ENCODE measurements at regions not wholly inside any gene's neighbourhood (a gene's known extent, or its start where the extent isn't known, plus 50 kb on each side); places are given as distances from the start of the nearest gene placed in this dataset.

DNA sequence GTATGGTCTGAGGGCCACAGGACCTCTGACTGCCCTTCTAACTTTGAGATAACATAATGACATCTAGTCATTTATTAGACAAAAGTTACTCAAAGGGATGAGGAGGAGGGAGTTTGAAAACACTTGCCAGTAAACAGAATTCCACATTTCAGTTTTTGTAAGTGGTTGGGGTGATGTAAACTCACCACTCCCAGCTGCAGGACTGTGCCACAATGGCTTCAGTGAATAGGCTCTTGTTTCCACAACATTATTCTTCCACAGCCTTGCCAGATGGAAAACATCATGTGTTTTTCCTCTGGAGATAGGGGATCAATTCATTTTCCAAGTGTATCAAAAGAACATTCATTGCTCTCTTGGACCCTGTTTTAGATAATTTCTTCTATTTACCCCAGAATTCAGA, 147.2 kb upstream of the BDNF start:
- H3K36me3 Mint-ChIP-seq (ENCODE audit: low read depth, unreplicated experiment): no peaks in the 10 kb centered on the region
- no peaks in the 10 kb centered on the region for H3K27me3 Mint-ChIP-seq (ENCODE audit: low read depth, unreplicated experiment)
- H3K36me3 ChIP-seq (ENCODE audit: insufficient read depth, low read length): no peaks in the 10 kb centered on the region
- H3K9me3 Mint-ChIP-seq (ENCODE audit: unreplicated experiment): peaks cover 5% of the 10 kb centered on the region
- H3K27me3 ChIP-seq (ENCODE audit: insufficient read depth, low read length): no peaks in the 10 kb centered on the region
- no peak overlapping the region for H3K27ac ChIP-seq (ENCODE audit: low read depth, low read length)
- H3K27ac Mint-ChIP-seq (ENCODE audit: unreplicated experiment): no peak overlapping the region
- no peak for FAIRE-seq
- no peak overlapping the region for H3K4me2 ChIP-seq (ENCODE audit: low read length)
- no peaks in the 10 kb centered on the region for H3K79me2 ChIP-seq (ENCODE audit: insufficient read depth, low read length)
- no peaks in the 10 kb centered on the region for H3K9me3 ChIP-seq (ENCODE audit: insufficient read depth, low read depth, low read length)
- H3K9ac ChIP-seq (ENCODE audit: low read length): no peak overlapping the region
- TF ChIP-seq EZH2 (IDR thresholded peaks at IDR 0.05; ENCODE audit: insufficient read depth, low read length) (no peak), CTCF (IDR thresholded peaks at IDR 0.05; ENCODE audit: insufficient read depth, low read depth, low read length) (no peak)
- peak overlapping the region; percentile 23 for H2AFZ ChIP-seq (ENCODE audit: low read depth, low read length)
- H4K20me1 ChIP-seq (ENCODE audit: insufficient read depth, low read length): no peaks in the 10 kb centered on the region
- peak; percentile 11 for DNase-seq (ENCODE audit: low read depth)
- H3K4me3 Mint-ChIP-seq (ENCODE audit: unreplicated experiment): no peak overlapping the region
- no peak overlapping the region for H3K4me3 ChIP-seq (ENCODE audit: insufficient read depth, low read depth, low read length)
- H3K4me1 Mint-ChIP-seq (ENCODE audit: low read depth, unreplicated experiment): no peaks in the 10 kb centered on the region
- no peaks in the 10 kb centered on the region for H3K4me1 ChIP-seq (ENCODE audit: insufficient read depth, low read length)

DNA sequence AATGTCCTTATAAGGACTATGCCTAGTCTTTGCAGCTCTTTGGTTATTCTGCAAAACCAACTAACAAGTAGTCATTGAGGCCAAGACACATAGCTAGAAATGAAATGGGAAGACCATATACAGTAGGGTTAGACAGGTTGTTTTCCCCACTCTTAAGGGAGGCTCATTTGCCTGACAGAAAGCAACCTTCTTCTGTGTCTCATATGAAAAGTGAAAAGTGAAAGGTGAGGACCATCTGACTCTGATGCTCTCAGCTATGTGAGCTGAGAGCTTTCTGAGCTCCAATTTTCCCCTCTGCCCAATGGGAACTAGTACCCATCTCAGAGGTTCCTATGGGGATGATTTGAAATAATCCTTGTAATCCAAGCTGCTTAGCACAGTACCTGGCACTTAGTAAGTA, 142.0 kb upstream of the BDNF start:
- Histone ChIP-seq H3K27me3 (ENCODE audit: insufficient read depth, low read length) (no peaks in the 10 kb centered on the region), H3K36me3 (ENCODE audit: insufficient read depth, low read length) (no peaks in the 10 kb centered on the region), H3K79me2 (ENCODE audit: insufficient read depth, low read length) (no peaks in the 10 kb centered on the region), H2AFZ (ENCODE audit: low read depth, low read length) (no peak overlapping the region), H3K4me3 (ENCODE audit: insufficient read depth, low read depth, low read length) (no peak overlapping the region), H4K20me1 (ENCODE audit: insufficient read depth, low read length) (no peaks in the 10 kb centered on the region), H3K4me1 (ENCODE audit: insufficient read depth, low read length) (no peaks in the 10 kb centered on the region), H3K4me2 (ENCODE audit: low read length) (no peak overlapping the region), H3K27ac (ENCODE audit: low read depth, low read length) (no peak overlapping the region), H3K9me3 (ENCODE audit: insufficient read depth, low read depth, low read length) (no peaks in the 10 kb centered on the region), H3K9ac (ENCODE audit: low read length) (no peak overlapping the region)
- Mint-ChIP-seq H3K4me1 (ENCODE audit: low read depth, unreplicated experiment) (no peaks in the 10 kb centered on the region), H3K36me3 (ENCODE audit: low read depth, unreplicated experiment) (no peaks in the 10 kb centered on the region), H3K4me3 (ENCODE audit: unreplicated experiment) (no peak overlapping the region), H3K9me3 (ENCODE audit: unreplicated experiment) (no peaks in the 10 kb centered on the region), H3K27me3 (ENCODE audit: low read depth, unreplicated experiment) (no peaks in the 10 kb centered on the region), H3K27ac (ENCODE audit: unreplicated experiment) (no peak overlapping the region)
- FAIRE-seq: no peak
- TF ChIP-seq EZH2 (IDR thresholded peaks at IDR 0.05; ENCODE audit: insufficient read depth, low read length) (no peak), CTCF (IDR thresholded peaks at IDR 0.05; ENCODE audit: insufficient read depth, low read depth, low read length) (no peak)
- DNase-seq (ENCODE audit: low read depth): no peak

GRCh38 chr11:27841023-27841422, 140.8 kb upstream of the BDNF start:
- Mint-ChIP-seq H3K4me3 (ENCODE audit: unreplicated experiment) (no peak overlapping the region), H3K9me3 (ENCODE audit: unreplicated experiment) (no peaks in the 10 kb centered on the region), H3K4me1 (ENCODE audit: low read depth, unreplicated experiment) (no peaks in the 10 kb centered on the region), H3K27ac (ENCODE audit: unreplicated experiment) (no peak overlapping the region), H3K27me3 (ENCODE audit: low read depth, unreplicated experiment) (no peaks in the 10 kb centered on the region), H3K36me3 (ENCODE audit: low read depth, unreplicated experiment) (no peaks in the 10 kb centered on the region)
- no peak overlapping the region for H3K27ac ChIP-seq (ENCODE audit: low read depth, low read length)
- no peak overlapping the region for H3K9ac ChIP-seq (ENCODE audit: low read length)
- no peaks in the 10 kb centered on the region for H3K4me1 ChIP-seq (ENCODE audit: insufficient read depth, low read length)
- no peak overlapping the region for H2AFZ ChIP-seq (ENCODE audit: low read depth, low read length)
- FAIRE-seq (no peak), DNase-seq (ENCODE audit: low read depth) (no peak)
- no peaks in the 10 kb centered on the region for H3K36me3 ChIP-seq (ENCODE audit: insufficient read depth, low read length)
- TF ChIP-seq CTCF (IDR thresholded peaks at IDR 0.05; ENCODE audit: insufficient read depth, low read depth, low read length): no peak
- TF ChIP-seq EZH2 (IDR thresholded peaks at IDR 0.05; ENCODE audit: insufficient read depth, low read length): no peak
- no peaks in the 10 kb centered on the region for H4K20me1 ChIP-seq (ENCODE audit: insufficient read depth, low read length)
- no peaks in the 10 kb centered on the region for H3K9me3 ChIP-seq (ENCODE audit: insufficient read depth, low read depth, low read length)
- H3K27me3 ChIP-seq (ENCODE audit: insufficient read depth, low read length): no peaks in the 10 kb centered on the region
- H3K79me2 ChIP-seq (ENCODE audit: insufficient read depth, low read length): no peaks in the 10 kb centered on the region
- no peak overlapping the region for H3K4me3 ChIP-seq (ENCODE audit: insufficient read depth, low read depth, low read length)
- H3K4me2 ChIP-seq (ENCODE audit: low read length): no peak overlapping the region

Data from astrocyte (in vitro differentiated cells and primary cell).